ENCODE measurements at regions not wholly inside any gene's neighbourhood (a gene's known extent, or its start where the extent isn't known, plus 50 kb on each side); places are given as distances from the start of the nearest gene placed in this dataset.

- TF ChIP-seq POLR2A (IDR thresholded peaks at IDR 0.05; ENCODE audit: low read depth, low read length) (no peak), CTCF (conservative IDR thresholded peaks at IDR 0.05; ENCODE audit: low read depth, low read length) (no peak), BHLHE40 (IDR thresholded peaks at IDR 0.05; ENCODE audit: low read depth, low read length) (no peak), SMC3 (IDR thresholded peaks at IDR 0.05; ENCODE audit: low read depth, low read length) (no peak), USF2 (IDR thresholded peaks at IDR 0.05; ENCODE audit: low read depth, low read length) (no peak), CHD1 (IDR thresholded peaks at IDR 0.05; ENCODE audit: low read depth, low read length) (no peak), RCOR1 (IDR thresholded peaks at IDR 0.05; ENCODE audit: insufficient replicate concordance, low read length) (no peak), MAFK (IDR thresholded peaks at IDR 0.05; ENCODE audit: low read depth, low read length) (no peak), MAZ (IDR thresholded peaks at IDR 0.05; ENCODE audit: borderline replicate concordance, low read depth, low read length) (no peak)
Observed at GRCh38 chr10:132479603-132480221, 57.9 kb upstream of the INPP5A start.
